ENCODE measurements at regions not wholly inside any gene's neighbourhood (a gene's known extent, or its start where the extent isn't known, plus 50 kb on each side); places are given as distances from the start of the nearest gene placed in this dataset.

- no peak for TF ChIP-seq POLR2AphosphoS5 (IDR thresholded peaks at IDR 0.05)
- TF ChIP-seq, protein P1, sequence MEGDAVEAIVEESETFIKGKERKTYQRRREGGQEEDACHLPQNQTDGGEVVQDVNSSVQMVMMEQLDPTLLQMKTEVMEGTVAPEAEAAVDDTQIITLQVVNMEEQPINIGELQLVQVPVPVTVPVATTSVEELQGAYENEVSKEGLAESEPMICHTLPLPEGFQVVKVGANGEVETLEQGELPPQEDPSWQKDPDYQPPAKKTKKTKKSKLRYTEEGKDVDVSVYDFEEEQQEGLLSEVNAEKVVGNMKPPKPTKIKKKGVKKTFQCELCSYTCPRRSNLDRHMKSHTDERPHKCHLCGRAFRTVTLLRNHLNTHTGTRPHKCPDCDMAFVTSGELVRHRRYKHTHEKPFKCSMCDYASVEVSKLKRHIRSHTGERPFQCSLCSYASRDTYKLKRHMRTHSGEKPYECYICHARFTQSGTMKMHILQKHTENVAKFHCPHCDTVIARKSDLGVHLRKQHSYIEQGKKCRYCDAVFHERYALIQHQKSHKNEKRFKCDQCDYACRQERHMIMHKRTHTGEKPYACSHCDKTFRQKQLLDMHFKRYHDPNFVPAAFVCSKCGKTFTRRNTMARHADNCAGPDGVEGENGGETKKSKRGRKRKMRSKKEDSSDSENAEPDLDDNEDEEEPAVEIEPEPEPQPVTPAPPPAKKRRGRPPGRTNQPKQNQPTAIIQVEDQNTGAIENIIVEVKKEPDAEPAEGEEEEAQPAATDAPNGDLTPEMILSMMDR (IDR thresholded peaks at IDR 0.05 in 8 of 11, conservative IDR thresholded peaks at IDR 0.05 in 3 of 11): no peak
These were observed 148.2 kb upstream of the COL11A1 start for GRCh38 chr1:103256490-103256889.
